NOMO-1 (cell line): ENCODE measurements at regions not wholly inside any gene's neighbourhood (a gene's known extent, or its start where the extent isn't known, plus 50 kb on each side); places are given as distances from the start of the nearest gene placed in this dataset.

Source experiments
- DNase-seq, 2 experiments: peaks; one replicate each; lab custom pipeline; 2025; ENCODE audit not compliant: unreplicated experiment in 2 of 2; lab: John Stamatoyannopoulos, UW

DNA sequence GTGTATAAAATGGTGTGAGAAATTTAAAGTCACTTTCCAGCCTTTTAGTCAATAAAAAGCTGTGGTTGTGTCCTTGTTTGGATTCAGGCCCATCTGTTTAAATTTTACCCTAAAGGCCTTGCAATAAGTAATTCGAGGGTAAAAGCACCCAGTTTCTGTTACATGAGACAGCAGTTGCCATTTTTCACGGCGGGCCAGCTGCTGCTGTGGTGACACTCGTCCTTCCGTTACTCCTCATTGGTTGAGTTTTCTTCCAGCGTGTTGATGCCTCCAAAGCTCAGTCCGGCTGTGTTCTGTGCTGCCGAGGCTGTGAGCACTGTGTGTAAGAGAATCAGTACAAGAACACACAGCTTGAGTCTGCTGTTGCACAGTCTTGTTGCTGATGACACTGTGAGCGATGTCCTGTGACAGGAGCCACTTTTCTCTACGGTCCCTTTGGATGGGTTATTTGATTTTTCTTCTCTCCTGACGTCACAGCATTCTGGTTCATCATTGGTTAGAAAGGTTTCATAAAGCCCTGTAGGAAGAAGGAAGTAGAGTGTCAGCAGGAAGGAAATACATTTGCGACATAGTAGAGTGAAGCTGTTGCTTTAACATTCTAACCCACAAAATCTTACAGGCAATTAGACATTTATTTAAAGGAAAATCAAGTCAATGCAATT lies 602.5 kb upstream of the ARGLU1 start:
- DNase-seq, result no peak

DNA sequence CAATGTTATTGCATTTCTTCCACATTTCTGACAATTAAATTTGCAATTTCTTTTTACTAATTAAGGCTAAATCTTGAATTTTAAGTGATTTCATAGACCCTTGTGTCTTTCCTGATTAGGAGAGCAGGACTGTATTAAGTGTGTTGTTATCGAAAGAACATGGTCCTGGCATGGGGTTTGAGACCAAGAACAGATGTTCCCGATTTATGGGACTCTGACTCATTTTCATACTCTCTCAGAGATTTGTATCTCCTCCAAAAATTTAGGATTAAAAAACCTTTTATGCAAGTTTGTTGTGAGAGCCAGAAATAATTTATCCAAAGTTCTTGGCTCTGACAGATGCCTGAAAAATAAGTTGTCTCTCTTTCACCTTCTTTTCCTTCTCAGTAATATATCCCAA lies 589.3 kb upstream of the ARGLU1 start:
- no peak for DNase-seq

DNA sequence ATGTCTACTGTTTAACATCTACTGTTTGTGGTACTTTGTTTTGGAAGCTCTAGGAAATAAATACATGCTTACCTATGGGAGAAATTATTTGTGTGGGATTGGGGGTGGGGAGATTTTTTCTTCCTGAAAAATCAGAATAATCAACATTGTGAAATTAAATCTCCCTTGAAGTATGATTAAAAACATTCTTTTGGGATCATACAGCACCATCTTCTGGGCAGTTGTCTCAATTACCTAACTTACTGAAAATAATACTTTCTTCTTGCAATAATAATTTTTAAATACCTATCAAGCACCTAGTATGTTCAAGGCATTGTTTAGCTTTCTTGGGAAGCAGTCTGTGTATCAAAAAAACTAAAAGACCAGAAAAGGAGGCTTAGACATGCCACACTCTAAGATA lies 576.5 kb upstream of the ARGLU1 start:
- DNase-seq, result no peak

DNA sequence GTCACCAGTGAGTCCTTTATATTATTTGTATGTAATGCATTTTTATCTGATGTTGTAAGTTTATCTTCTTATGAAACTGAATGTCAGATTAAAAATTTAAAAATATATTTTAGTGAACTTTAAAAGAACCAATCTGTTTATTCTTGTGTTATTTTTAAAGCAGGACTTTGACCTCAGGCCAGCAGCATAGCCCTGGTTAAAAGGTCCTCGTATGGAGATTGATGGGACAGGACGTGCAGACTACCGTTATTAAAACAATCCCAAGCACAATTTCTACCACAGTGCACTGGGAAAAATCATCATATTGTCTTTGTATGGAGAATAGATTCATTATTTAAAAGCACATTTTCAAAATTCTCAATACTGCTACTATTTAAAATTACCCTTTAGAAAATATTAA lies 573.8 kb upstream of the ARGLU1 start:
- no peak for DNase-seq

DNA sequence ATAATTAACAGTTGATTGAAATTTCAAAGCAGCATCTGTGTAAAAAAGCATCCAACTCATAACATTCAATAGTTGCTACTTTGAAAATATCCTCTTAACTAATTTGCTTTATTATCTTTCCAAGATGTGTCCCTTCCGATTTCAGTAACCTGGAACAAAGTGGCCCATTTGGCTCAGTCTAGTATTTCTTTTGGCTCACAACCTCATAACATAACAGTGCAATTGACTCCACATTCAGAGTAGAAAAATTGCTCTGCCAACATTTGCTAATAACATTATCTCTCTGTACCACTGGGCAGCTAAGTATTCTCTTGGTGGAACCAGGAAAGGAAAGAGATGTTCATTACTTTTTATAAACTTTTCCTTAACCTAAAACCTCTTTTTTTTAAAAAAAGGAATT lies 571.1 kb upstream of the ARGLU1 start:
- DNase-seq, result no peak

DNA sequence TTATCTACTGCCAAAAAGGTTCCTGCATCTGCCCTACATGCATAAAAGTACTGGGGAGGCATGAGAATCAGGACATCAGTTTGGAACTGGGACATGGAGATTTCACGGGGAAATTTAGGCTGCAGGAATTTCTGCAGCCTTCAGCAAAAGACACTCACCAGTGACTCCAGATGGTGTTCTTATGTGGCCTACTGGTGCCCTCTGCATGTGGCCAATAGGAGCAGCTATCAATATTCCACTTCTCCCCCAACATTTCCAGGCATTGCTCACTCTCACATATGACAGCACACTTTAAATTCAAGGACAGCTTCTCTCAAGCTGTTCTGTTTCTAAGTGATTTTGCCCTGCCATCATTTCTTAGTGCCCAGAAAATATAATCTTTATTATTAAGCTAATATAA lies 570.5 kb upstream of the ARGLU1 start:
- no peak for DNase-seq

DNA sequence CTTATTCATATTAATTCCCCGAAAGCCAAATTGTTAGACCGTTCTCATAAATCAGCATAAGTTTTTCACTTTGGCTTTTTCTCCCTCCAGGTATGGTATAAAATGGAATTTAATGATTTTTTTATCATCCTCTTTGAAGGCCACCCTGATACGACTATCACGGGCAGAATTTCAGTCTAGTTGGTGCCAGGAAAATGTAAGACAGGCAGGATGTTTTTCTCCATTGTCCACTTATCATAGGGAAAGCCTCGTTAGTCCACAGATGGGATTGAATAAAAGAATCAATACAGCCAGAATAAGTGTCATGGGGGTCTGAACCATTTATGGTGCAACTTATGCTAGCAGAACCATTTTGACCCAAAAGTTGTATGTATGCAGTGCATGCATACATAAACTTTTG lies 566.0 kb upstream of the ARGLU1 start:
- no peak for DNase-seq

DNA sequence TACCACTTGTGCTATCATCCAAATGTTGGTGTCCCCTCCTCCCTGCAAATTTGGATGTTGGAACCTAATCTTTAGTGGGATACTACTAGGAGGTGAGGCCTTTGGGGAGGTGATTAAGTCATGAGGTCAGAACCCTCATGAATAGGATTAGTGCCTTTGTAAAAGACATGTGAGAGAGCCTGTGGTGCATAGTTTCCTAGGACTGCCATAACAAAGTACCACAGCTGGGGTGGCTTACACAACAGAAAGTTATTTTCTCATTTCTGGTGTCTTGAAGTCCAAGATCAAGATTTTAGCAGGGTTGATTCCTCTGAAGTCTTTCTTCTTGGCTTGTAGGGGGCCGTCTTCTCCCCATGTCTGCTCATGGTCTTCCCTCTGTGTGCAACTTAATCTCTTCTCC lies 562.6 kb upstream of the ARGLU1 start:
- DNase-seq, result no peak

DNA sequence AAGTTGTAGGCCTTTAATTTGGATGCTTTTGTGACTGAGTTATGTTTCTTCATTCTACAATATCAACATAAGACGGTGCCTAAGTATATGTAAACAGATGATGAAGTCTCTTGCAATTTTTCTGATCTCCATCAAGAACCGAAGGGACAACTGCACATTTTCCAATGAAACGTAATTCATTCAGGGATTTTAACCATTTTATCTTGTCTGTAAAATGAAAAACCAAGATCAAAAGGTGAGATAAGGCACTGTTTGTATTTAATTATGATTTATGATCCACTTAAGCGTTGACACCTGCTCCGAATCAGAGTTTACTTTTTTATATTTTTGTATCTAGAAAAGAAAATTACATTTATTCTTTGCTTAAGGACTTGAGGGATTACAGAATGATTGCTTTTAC lies 556.8 kb upstream of the ARGLU1 start:
- no peak for DNase-seq

DNA sequence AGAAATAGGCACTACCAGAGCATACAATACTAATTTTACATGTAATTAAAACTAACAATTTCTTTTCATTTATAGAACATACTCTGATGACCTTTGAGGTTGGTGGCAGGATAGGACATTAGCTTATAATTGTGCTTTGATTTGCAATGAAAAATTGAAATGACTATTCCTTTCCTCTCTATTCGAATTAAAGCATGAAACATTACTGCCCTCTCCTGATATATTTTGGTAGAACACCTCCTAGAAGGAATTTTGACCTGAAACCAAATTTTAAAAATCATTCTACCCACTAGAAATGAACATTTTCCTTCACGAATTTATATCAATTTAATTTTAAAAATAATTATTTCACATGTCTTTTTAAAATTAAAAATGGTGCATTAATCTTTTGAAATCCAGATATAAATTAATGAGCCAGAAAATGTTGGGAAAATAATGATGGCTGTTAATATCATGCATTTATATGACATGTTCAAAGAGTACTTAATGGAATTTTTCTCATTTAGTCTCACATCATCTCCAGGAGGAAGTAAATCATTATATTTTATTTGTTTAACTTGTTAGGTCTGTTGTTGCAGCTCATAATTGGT lies 556.3 kb upstream of the ARGLU1 start:
- peak in 1 of 2 experiments; percentile 14 for DNase-seq

DNA sequence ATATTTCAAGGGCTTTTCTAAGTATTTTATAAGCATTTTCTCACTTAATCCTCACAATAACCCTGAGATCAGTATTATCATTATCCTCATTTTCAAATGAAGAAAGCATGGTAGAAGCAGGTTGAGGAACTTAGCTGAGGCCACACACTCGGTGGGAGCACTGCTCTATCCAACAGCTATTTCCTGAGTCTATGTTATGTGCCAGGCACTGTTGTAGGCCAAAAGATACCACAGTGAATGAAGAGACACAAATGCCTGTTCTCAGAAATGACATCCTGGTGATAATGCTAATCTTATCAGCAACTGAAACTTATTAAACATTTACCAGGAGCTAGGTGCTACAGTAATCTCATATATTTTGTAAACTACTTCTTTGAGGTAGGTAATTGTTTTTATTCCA lies 553.9 kb upstream of the ARGLU1 start:
- DNase-seq, result no peak

DNA sequence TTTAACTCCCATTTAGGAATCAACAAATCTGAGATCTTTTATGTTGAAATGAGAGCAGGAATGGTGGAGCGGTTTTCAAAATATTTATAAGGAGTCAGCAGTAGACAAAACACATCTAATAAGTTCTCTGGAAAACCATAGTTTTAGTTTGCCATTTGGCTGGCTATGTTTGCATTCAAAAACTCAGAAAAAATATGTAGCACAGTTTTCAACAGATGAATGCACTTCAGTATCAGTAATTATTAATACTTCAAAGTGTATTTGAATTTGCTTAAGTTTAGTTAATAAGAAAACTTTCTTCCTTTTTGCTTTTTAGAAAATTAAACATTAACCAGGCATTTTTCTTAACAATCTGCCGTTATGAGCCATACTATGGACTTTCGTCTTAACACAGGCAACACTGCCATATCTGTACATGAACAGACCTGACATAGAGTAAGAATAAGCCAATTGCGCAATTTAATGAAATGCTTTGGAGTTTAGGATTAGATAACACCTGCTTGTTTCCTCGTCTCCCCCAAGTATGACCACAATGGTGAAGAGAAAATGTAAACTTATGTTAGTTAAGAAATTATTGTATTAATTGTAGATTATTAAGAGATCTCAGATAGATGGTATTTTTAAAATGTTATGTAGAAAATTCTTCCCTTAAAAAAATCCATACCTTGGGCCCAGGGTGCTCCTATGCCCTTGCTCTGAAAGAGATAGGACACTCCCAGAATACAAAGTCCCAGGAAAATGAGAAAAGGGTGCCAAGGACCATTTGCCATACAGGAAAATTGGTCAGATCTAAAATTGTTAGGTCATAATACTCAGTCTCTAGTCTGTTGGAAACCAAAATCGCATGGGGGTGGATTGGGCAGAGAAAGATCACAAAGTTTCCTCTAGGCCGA lies 552.3 kb upstream of the ARGLU1 start:
- no peak for DNase-seq

DNA sequence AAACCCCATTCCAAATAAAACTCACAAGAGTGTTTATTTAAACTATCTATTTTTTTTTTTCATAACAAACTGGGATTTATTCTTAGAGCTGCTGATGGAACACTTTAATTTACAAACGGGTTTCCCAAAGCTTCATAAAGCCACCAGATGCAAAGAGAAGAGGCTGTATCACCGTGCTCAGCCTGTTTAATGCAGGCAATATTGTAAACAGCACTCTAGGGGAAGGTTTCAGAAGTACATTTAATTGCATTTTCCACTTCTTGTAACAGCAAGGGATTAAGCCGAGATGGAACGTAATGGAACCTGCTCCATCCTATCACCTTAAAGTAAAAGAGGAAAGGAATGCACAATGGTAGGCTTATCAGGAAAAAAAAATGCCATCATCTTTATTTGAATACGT lies 550.6 kb upstream of the ARGLU1 start:
- DNase-seq, result no peak

DNA sequence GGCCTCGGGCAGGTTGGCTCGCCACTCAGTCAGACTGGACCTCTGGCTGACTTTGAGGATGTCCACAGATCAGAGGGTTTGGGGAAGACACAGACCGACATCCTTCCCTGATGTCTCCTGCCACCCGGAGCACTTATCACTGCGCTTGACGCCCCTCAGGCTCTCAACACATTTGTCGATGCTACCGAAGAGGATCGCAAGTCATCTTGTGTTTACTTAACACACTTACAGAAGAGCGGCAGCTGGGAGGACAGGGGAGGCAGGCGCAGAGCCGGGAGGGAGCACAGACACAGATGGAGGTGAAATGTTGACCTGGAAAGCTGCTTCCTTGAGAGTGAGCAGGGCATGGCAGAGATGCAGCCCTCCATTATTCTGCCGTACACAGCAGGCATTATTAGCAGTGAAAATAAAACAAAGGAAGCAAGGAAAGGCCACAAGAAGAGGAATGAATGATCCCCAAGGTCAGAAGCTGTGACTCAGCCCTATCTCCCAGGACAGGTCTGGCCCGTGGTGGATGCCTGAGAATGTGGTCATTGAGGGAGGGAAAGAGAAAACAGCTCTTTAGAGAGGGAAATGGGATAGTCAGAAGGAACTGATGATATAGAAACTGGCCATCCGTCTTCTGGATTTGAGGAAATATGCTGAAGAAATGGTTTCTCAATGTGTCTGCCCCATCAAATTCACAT lies 549.5 kb upstream of the ARGLU1 start:
- DNase-seq, result no peak

DNA sequence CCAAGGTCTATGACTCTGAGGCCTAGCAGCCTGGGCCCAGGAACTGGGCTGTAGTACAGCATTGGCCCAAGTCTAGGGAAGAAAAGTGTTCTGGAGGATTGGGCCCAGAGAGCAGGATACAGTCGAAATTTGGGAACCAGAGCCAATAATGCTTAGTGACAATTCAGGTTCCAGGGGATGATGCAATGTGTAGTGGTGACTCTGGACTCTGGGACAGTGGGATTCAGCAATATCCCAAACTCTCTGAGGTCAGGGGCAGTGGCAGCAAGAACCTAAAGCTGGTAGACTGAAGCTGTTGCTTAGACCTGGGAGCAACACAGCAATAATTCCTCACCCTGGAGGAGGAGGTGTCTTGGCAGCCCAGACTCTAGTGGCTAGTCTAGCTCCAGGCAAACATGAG lies 545.5 kb upstream of the ARGLU1 start:
- no peak for DNase-seq

DNA sequence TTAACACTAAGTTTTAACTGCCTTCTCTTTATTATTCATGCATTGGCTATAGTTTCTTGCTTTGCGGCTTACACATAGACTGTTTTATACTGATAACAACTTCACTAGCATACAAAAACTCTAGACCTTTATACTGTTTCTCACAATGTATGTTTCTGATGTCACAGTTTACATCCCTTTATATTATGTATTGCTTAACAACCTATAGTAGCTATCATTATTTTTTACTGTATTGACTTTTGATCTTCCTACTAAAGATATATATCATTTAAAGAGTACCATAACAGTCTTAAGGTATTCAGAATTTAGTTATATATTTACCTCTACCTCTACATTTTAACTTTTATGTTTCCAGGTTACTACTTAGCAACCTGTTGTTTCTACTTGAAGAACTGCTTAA lies 543.3 kb upstream of the ARGLU1 start:
- DNase-seq, result no peak

DNA sequence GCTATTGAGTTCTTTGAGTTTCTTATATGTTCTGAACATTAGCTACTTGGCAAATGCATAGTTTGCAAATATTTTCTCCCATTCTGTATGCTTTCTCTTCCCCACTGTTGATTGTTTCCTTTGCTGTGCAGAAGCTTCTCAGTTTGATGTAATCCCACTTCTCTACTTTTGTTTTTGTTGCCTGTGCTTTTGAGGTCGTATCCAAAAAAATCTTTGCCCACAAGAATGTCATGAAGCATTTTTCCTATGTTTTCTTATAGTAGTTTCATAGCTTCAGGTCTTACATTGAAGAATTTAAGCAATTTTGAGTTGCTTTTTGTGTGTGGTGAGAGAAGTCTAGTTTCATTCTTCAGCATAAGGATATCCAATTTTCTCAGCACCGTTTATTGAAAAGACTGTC lies 536.7 kb upstream of the ARGLU1 start:
- DNase-seq, result no peak

DNA sequence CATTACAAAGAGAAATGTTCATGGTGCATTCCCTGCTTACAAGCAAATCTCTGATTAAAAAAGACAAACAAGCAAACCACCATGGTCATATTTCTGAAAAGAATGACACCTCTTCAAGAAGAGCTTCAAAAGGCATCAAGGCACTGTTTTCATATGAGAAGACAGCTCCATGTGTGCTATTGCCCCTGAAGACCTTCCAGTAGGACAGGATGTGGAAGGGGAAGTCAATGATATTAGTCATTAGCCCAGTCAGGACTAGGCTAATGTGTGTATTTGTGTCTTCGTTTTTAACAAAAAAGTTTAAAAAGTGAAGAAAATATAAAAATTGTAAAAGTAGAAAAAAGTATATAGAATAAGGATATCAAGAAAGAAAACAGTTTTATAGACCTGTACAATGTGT lies 534.7 kb upstream of the ARGLU1 start:
- DNase-seq, result no peak

DNA sequence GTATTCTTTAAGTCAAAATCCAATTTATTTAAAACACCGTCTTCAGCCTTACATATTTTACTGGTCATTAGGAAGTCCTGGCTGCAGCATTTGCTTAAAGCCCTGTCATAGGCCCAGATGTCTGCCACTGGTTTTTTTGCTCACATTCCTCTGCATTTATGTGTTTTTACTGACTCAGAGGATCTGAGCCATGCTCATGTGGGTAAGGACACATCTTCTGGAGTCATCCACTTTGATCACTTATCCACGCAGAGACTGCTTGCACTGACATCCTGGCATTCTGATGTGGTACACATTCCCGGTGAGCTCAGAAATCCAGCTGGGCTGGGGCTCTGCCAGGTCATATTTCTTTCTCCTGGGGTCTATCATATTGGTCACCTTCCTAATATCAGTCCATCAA lies 531.7 kb upstream of the ARGLU1 start:
- DNase-seq, result no peak

DNA sequence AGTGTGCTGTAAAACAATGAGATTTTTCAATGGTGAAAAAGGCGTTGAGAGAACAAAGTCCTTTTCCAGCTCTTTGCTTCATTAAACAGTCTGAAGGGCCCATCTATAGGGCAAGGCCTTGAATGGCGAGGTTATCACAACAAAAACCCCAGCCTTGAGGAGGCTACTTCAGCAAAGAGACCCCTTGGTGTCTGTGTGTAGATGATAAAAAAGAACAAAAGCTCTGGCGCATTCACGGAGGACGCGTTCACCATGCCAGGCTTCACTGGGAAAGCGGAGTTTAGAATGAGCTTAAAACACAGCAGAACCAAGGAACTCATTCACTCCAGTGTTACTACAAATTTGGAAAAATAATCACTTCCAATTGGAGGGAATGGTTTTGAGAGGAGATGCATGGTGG lies 530.0 kb upstream of the ARGLU1 start:
- DNase-seq, result no peak

DNA sequence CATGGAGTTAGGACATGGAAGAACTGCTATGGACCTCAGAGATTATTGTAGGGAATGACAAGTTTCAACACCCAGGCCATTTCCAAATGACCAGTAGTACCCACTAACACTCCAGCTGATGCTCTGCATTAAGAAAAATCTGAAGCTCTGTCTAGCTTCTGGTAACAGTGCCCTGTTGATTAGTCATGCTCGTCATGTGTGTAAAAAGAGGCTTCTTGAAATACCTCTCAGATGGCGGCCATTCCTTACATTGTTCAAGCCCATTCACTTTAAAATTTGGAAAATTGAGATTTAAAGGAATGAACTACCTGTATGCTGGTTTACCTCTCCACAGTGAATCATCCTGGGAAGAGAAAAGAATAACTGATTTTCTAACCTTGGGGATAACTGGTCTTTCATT lies 527.9 kb upstream of the ARGLU1 start:
- no peak for DNase-seq

DNA sequence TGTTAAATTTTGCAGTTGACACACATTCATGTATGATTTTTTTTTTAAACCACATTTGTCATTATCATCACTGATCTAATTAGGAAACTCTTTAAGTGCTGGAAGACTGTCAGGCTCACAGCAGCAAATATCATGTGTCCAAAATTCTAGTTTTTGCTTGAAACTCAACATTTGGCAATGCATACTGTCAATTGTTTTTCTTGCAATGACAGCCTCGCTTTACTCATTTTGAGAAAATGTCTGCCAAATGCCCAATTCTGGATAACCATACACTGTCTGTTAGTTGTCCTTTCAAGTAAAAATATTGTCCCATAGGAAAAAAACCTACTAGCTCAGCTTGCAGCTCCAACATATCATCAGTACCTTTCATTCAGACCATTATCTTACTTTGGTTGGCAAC lies 523.9 kb upstream of the ARGLU1 start:
- DNase-seq, result no peak
